ENCODE measurements at regions not wholly inside any gene's neighbourhood (a gene's known extent, or its start where the extent isn't known, plus 50 kb on each side); places are given as distances from the start of the nearest gene placed in this dataset.

DNA sequence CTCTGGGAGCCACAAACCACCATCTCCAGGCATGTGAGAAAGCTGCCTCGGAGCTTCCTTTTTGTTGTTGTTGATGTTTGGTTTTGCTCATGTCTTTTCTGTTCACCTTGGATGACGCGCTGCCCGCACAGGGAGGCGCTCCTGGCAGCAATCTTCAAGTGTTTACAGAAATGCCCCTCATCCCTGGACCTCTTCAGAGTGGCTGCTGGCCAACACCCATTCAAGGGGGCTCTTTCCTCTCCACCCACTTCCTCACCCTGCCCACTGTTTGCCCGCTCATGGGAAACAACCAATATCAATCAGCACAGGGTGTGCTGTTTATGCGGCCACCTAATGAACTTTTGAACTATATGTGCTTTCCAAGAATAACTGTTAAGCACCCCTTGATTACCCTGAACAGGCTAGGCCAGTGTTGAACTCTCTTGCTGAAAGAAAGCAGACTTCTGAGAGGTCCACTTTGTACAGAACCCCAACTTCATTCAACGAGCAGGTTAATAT, 355.1 kb upstream of the CLNK start:
- no peak for DNase-seq

DNA sequence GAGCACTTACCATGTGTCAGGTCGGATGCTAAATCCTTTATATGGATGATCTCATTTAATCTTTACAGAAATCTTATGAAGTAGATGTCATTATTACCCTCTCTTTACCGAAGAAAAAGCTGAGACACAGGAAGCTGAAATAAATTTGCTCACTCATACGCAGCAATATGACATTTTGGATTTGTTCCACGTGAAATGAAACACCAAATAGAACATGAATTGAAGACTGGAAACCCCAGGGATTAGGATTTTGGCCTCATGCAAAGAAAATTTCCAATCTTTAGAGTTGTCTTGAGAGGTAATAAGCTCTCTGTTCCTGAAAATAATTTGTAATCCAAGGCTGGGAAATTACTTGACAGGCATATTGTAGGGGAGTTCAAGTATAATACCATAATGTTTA, 354.4 kb upstream of the CLNK start:
- DNase-seq, result no peak

DNA sequence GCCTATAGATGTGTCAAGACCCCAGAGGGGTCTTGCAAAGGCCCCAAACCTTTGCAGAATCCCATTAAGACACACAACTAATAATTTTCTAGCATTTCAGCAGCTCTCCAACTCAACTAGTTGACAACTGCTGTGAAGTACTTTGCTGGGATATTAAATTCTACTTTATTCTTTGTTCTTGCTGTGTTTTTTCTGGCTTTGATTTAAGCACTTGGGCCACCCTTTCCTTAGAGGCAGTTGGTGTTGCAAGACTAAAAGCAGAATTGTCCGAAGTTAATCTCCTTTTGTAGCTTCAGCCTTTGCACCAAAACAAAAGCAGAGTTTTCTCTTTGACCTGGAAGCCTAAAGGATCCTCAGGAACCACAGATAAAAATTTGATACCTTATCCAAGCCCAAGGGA, 353.1 kb upstream of the CLNK start:
- DNase-seq, result no peak

DNA sequence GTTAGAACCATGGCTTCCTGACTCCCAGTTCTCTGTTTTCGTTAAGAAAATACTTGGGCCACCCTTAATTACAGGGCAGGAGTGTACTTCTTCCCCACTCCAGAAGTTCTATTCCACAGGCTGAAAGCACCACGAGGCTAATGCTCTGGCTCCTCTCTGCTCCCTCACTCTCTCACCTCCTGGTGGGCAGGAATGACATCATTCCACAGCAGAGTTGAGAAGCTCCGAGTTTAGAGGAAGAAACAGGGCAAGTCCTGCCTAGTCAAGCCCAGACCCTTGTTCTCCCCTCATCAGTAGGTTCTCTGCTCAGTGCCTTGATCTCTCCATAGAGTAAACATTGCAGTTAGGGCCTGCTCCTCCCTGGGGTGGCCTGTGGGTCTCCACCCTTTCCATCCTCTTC, 343.8 kb upstream of the CLNK start:
- no peak for DNase-seq

DNA sequence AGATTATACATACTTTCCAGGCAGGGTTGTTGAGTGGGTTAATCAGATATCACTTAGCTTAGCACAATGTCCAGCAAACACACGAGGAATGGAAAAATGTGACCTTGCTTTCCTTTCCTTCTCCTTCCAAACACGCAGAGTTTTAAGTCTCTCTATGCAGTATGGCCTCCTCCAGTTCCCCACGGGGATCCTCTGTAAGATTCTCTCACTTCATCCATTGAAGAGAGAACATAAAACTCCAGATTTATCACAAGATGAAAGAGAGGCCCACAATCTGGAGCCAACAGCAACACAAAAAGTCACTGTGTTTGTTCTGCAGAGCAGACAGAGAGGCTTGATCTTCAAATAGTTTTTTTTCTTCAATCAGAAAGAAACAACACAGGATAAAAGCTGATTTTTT, 336.8 kb upstream of the CLNK start:
- DNase-seq, result no peak

DNA sequence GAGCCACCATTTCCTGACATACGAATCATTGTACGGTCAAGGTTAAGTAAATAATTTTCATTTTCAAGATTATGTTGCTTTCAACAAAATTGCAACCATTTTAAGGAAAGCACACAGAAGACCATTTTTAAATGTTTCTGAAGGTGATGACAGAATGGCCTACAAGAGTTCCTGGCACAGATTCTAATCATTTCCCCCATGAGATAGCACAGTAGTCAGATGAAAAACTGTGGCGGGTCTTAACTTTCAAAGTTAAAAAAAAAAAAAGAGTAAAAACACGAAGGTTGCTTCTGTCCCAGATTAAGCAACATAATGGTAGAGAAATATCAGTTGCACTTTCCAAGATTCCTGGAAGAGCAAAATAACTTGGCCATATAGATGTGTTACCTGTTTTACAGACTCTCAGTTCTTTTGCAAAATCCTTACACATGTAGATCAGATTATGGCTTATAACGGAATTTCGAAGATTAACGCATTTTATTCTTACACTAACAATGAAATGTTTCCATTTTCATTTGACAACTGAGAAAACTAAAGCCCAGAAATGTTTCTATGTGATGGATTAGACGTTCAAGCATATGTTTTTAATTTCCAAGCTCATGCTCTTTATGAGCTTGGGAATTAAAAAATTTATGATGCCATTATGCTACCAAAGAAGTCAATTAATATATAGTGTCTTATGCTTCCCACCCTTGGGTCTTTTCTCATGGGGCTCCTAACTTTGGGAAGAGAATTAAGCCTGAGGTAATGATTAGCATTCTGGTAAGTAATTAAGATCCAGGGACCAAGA, 335.1 kb upstream of the CLNK start:
- DNase-seq, result no peak

DNA sequence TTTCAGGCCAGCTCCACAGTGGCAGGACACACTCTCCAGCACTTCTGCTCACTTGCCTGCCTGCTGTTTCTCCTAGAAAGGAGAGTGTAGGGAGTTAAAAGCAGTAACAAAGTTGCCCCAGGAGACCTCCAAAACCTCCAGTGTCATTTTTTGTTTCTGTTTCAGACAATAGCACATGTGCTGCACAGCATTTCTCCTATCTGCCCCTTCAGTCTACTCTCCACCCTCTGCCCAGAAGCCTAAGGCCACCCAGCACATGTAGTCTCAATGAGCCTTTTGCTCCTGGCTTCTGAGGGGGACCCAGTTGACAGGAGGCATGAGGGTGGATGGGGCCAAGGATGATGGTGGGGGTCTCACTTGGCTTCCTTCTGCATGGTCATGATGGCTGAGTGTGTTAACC, 329.6 kb upstream of the CLNK start:
- no peak for DNase-seq

DNA sequence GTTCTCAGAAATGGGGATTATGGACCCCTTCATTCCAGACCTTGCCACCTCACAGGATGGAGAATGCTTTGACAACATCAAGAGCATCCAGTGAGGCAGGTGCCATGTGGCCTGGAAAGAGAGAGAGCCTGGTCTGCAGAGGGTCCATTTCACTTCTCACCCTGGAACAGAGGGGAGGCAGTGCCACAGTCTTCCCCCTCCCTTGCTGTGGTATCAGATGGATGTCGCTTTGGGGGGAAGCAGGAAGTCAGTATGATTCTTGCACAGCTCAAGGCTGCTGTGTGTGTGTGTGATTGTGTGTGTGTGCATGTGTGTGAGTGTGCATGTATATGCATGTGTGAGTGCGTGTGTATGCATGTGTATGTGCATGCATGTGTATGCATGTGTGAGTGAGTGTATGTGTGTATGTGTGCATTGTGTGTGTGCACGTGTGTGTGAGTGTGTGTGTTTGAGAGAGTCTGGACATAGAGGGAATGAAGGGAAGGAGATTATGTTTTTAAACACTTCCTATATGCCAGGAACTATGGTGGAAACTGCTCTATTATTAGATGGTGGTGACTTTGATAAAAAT, 328.6 kb upstream of the CLNK start:
- DNase-seq, result no peak

DNA sequence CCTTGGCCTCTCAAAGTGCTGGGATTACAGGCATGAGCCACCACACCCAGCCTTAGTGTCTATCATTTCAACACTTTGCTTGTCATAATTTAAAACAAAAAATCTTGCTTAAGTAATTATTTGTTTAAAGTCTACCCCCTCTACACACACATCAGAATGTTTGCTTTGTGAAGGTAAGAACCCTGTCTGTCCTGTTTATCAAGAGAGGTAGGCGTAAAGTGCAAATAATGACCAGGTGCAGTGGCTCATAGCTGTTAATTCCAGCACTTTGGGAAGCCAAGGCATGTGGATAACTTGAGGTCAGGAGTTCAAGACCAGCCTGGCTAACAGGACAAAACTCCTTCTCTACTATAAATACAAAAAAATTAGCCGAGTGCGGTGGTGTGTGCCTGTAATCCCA, 326.7 kb upstream of the CLNK start:
- DNase-seq, result no peak

DNA sequence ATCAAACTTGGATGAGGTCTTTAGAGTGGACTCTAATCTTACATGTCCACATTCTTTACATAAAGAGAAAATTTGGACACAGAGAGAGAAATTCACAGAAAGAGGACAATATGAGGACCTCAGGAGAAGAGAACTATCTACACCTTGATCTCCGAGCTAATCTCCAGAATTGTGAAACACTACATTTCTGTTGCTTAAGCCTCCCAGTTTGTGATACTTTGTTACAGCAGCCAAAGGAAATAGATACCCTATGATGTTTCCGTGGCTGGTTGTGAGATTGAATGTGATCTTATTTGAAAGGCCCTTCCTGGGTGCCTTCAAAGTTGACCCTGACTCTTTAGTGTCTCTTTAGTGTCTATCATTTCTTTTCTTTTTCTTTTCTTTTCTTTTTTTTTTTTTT, 326.1 kb upstream of the CLNK start:
- no peak for DNase-seq

DNA sequence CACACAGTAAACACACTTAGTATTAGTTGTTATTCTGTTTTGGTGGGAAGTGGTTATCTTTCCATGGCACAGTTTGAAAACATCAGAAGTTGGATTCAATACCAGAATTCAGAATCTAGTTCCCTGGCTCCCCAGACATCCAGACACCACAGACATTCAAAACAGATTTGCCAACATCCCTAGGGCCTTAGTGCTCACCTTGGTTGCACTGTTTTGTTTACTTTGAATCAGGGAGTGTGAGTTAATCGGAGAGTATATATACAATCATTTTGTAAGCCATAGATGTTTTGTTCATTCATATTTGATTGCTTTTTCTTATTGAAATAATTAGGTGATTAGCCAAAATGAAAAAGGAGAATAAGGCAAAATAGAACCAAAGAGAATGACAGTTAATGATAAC, 324.7 kb upstream of the CLNK start:
- no peak for DNase-seq

DNA sequence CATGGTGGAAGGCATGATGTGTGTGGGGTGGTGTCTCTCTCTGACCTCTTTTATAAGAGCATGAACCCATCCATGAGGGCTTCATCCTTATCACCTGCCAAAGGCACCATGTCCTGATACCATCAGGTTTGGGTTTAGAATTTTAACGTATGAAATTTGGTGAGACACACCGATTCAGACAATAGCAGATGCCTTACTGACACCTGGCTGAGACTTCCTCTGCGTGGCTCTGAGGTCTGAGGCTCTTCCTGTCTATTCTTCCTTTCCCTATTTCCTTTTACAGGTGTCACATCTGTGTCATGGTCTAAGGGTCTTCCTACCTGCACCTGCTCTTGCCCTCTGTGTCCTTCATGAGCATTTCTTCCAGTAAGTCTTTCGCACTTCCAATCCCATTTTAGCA, 320.7 kb upstream of the CLNK start:
- no peak for DNase-seq

DNA sequence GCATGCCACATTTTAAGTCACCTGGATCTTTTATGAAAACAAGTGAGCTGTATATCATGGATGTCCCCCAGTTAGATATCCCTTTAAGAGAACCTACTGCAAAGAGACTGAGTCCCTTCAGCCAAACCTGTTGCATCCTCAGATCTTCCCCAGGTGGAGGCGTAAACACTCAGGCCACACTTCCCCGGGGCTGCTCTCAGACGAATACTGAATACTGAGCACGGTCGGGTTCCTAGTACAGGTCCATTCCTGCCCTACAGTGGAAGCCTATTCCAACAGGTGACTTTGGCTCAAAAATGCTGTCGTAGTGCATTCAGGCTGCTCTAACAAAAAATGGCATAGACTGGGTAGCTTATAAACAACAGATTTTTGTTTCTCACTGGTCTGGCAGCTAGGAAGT, 320.2 kb upstream of the CLNK start:
- DNase-seq, result no peak

DNA sequence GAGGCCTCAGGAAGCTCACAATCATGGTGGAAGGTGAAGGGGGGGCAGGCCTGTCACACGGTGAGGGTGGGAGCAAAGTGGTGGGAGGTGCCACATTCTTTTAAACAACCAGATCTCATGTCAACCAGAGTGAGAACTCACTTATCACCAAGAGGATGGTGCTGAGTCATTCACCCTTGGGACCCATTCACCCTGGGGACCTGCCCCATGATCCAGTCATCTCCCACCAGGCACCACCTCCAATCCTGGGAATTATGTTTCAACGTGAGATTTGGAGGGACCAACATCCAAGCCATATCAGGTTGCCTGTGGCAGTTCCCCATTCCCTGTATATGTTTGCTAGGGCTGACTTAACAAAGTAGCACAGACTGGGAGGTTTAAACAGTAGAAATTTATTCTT, 318.4 kb upstream of the CLNK start:
- DNase-seq, result no peak

DNA sequence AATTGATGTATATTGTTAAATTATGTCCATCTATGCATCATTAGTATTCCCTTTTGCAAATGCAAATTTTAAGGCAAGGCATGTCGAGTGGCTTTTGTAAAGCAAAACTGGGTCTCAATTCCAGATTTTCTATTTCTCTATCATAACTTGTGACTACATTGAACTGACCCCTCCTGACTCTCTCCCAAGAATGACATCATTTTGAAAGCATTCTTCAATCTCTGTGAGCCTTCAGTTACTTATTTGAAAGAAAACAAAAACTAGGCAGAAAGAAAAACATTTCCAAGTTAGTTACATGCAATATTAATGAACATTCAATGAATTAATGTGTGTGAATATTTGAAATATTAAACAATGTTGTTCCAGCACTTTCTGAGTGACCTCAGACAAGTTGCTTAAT, 314.3 kb upstream of the CLNK start:
- DNase-seq, result no peak

DNA sequence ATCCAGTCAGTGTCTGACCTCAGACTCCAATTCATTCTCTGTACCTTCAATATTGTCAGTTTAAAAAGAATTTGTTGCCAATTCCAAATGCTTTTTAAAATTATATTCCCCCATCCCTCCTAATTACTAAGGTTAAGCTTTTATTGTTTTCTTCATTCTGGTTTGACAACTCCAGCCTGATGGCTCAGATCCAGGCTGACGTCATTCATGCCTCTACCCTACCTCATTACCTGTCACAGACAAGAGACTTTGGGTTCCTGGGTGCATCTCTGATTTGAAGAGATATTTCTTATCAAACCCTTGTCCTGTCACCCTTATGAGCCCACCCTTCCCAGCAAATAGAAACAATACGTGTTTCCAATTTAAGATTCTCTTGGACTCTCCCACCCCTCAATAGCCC, 300.2 kb upstream of the CLNK start:
- DNase-seq, result no peak

DNA sequence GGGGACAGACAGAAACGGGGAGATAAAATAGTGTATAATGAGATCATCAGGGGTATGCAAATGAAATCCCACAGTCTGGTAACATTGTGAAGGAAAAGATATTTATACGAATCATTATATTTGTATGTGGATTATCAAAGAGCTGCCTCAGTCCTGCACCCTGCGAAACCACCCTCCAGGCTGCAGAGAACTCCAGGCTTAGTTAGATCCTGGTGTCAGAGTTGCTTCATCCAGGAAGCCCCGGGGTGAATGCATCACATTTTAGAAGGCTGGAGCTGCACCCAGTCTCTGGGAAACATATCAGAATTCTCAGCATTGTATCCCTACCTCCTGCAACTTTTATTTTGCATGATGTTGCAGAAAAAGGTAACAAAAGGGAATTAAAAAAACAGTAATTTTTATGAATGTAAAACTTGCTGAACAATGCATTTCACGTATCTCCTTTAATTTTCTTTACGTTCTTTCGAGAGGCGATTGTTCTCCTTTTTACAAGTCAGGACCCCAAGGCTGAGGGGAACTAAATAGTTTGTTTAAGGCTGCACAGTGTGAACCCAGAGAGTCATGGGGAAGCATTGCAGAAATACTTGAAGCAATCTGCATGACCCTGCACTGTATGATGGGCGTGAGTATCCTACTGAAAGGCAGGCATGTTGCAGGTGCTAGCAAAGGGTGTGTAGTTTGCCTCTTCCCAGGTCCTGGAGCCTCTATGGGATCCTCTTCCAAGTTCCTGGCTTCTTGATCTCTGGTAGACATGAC, 299.5 kb upstream of the CLNK start:
- no peak for DNase-seq

DNA sequence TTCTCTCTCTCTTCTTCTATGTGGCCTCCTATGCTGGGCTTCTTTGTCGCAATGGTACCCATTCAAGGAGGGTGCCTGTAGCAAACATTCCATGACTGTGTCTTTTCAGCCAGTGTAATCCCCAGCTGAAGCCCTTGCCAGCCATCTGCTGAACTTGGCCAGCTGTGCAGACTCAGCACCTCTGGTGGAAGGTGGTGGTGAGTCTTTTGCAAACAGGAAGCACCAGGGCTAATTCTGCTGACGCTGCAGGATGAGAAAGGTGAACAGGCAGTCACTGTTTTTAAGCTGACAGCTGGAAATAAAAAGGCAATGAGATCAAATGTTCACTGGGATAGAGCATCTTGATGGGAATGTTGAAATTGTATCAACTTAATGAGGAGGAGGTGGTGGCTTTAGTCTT, 298.7 kb upstream of the CLNK start:
- no peak for DNase-seq

DNA sequence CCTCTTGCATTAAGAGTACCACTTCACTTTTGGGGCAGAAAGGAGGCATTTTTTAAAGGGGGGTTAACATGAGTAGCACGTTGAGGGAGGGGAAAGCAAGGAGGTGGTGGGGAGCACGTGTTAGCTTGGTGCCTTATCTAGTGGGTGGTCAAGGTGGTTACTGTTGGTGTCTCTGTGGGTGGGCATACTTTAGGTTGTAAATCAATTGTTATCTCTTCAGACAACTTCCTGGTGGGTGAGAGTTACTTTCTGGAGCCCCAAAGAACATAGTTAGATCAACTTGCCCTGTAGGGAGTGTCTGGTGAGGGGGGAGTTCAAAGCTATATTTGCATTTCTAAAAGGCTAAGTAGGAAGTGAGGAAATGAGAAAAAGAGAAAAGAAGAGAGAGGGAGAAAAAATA, 297.7 kb upstream of the CLNK start:
- DNase-seq, result no peak

DNA sequence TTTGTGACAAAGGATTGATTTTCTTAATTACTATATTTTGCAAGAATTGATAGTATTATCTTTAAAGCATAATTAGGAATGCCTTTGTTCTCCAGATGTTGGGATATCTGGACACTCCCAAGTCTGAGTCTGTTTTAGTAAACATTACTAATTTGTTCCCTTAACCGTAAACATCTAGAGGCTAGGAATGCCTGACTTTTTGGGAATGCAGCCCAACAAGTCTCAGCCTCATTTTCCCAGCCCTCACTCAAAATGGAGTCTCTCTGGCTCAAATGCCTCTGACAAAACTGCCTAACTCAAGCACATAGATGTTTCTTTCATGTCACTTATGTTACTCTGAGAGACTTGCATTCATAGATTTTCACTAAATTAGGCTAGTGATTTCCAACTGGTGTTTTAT, 297.0 kb upstream of the CLNK start:
- DNase-seq, result no peak

DNA sequence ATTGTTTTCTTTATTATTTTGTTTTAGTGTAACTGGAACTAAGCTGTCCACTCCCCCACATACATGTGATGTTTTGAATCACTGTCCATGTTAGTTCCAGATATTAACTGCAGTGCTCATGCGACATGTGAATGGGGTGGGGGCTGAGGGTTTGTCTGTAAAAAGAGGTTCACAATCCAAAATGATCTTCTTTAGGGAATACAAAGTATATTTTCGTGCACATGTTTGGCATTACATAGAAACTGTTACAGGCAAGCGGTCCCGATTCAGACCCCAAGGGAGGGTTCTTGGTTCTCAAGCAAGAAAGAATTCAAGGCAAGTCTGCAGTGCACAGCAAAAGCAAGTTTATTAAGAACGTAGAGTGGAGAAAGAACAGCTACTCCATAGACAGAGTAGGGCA, 296.5 kb upstream of the CLNK start:
- no peak for DNase-seq

DNA sequence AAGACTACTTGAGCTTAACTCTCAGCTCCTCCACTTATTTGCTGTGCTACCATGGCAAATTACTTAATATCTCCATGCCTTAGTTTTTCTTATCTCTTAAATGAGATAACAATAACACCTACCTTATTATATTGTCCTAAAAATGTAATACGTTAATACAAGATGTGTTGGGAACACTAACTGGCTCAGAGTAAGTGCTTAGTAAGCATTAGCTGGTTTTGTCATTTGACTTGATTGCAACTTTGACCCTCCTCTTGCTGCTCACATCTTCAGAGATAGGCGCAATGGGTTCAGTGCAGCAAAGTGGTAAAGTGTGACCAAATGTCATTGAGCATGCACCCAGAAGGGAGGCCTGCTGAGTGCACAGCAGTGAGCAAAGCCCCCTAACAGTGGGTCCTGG, 294.5 kb upstream of the CLNK start:
- DNase-seq, result no peak

DNA sequence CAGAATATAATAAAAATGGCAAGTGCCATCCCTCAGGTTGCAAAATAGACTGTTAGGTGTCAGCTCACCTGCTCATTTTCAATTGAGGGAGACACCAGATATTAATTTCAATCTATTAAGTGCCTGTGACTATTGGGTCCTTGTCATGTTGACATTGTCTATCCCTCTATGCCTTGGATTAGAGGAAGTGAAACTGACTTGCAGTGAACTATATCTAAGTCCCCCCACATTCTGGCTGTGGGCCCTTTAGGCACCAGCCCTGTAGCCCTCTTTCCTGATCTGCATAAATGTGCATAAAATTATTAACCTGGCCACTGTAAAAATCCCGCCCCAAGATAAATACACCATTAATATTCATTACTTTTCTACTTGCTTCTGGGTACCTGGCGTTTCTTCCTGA, 293.0 kb upstream of the CLNK start:
- DNase-seq, result no peak

DNA sequence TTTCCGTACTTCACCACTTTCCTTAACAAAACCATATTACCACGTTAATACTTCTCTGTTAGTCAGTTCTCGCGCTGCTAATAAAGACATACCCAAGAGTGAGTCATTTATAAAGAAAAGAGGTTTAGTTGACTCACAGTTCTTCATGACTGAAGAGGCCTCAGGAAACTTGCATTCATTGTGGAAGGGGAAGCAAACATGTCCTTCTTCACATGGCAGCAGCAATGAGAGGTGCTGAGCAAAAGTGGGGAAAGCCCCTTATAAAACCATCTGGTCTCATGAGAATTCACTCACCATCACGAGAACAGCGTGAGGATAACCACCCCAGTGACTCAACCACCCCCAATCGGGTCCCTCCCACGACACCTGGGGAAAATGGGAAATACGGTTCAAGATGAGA, 289.8 kb upstream of the CLNK start:
- no peak for DNase-seq

Measured in NCI-H187 treated with DMSO at 0.1 percent for 48 hours (cell line).